ENCODE measurements at regions not wholly inside any gene's neighbourhood (a gene's known extent, or its start where the extent isn't known, plus 50 kb on each side); places are given as distances from the start of the nearest gene placed in this dataset.

GRCh38 chr5:37906416-37906815 is 66.6 kb upstream of the GDNF start:
- DNase-seq: no peak

GRCh38 chr5:37905230-37905629 is 65.4 kb upstream of the GDNF start:
- DNase-seq: no peak

- no peak for DNase-seq
Observed at GRCh38 chr5:37902323-37902722, 62.5 kb upstream of the GDNF start.

GRCh38 chr5:37900692-37901091 is 60.9 kb upstream of the GDNF start:
- DNase-seq: no peak

DNA sequence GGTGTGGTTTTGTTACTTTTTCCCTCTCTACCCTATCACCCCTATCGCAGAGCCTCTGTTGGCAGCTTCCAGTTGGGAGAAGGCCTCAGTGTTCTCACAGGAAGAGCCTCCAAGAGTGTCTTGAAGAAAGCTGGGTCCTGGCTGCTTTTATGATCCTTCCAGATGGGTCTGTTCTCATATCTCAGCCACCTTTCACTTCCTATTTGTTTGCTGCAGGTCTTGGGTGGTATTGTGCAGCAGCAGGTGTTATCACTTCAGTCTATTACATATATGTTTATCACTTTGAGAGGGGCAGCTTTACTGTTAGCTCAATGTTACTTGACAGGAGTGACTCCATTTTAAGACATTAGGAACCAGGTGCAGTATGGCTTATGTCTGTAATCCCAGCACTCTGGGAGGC is 59.2 kb upstream of the GDNF start:
- no peak for DNase-seq

- no peak for DNase-seq
Observed at GRCh38 chr5:37896159-37896558, 56.3 kb upstream of the GDNF start.

DNA sequence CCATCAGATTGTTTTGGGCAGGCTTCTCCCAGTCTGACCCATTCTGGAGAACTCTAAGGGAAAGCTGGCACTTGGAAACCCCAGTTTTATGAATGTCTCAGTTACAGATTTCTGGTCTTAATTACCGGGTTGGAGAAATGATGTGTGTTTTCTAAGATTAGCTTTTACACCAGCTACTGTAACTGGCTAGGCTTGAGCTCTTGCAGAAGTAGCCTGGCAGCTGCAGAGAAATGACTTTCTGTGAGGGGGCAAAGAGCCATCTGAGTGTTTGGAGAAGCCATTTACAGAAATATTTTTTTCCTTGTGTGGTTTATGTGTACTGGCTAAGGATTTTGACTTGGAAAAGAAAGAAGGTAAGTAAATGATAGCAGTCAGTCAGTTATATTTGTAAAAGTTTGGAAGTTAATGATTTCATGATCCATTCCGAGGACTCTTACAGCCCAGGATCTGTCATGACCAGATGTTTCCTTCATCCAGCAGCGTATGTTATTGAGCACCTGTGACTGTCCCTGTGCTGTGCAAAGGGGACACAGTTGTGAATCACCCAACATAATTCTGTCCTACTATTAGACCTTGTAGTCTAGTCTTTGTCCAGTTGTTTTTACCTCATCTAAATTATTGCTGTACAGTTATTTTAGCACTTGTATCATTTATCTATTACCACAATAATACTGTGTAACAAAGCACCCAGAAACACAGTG is 53.7 kb upstream of the GDNF start:
- no peak for DNase-seq

GRCh38 chr5:37892586-37892985 is 52.7 kb upstream of the GDNF start:
- DNase-seq: no peak

GRCh38 chr5:37891832-37892231 is 52.0 kb upstream of the GDNF start:
- no peak for DNase-seq

DNA sequence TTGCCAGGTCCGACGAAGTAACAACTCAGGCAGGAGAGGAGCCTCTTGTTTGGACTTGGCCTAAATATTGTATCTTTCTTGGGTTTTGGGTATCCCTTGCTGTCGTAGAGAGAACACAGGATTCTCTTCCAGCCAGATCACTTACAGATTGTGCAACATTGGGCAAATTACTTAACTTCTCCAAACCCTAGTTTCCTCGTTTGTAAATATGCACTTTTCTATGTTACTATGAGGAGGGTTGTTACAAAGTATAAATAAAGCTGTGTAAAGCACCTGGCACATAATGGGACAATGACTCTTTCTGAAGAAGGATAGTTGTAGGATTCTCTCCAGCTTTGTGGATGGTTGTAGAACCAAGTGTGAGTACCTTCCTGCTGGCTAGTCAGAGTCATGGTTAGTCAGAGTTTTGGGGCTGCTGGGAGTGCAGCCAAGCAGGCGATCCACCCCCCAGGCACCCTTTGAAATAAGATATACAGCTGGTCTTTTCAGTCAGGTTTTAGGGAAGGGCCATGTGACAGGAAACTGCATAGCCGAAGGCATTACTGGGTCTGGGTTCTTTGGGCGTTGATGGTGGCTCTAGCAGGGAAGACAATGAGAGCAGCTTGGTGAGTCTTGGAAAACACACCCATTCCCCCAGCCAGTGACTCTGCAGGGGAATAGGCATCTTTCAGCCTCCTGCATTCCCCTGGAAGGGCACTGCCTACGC is 49.9 kb upstream of the GDNF start:
- DNase-seq: no peak
